ENCODE measurements at regions not wholly inside any gene's neighbourhood (a gene's known extent, or its start where the extent isn't known, plus 50 kb on each side); places are given as distances from the start of the nearest gene placed in this dataset.

- TF ChIP-seq NR1H2 (CRISPR knock-in tag; IDR thresholded peaks at IDR 0.05; ENCODE audit: borderline replicate concordance, low read depth) (no peak), HINFP (CRISPR knock-in tag; IDR thresholded peaks at IDR 0.05; ENCODE audit: low read depth) (no peak), ZNF17 (CRISPR knock-in tag; IDR thresholded peaks at IDR 0.05) (no peak), MAX (IDR thresholded peaks at IDR 0.05) (no peak), ZMYM4 (CRISPR knock-in tag; IDR thresholded peaks at IDR 0.05) (no peak), THYN1 (CRISPR knock-in tag; IDR thresholded peaks at IDR 0.05; ENCODE audit: borderline replicate concordance, low read depth) (no peak)
Measured at GRCh38 chr7:4606797-4607196, 75.3 kb upstream of the FOXK1 start.

Data from HepG2 (cell line).